ENCODE measurements at regions not wholly inside any gene's neighbourhood (a gene's known extent, or its start where the extent isn't known, plus 50 kb on each side); places are given as distances from the start of the nearest gene placed in this dataset.

DNA sequence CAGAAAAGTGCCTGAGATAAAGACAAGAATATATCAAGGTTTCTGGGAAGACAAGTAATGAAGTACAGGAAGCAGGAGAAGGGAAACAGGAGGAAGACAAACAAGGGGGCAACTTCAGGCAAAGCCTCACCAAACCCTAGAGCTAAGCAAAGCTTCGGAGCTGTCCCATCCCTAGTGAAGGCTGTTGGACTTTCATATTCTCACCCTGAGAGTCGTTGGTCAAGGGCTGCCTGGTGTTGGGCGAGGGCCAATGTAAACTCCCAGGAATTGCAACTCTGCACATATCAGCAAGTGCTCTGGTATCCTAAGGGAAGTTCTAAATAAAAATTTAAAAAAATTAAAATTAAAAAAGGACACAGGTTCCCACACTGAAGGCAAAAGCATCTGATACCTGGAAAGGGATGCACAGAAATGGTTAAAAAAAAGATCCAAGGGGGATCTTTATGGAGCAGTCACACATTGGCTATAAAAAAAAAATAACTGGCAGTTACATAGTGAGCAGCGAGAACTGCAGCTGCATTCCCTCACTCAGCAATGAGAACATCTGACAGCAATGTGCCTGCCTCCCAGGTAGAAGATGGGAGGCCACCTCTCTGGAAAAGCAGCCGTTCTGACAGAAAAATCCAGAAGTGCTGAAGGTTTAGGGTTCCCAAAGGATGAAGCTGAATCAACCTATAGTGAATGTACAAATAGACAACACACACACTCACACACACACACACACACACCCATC lies 304.7 kb downstream of the WDR11 start:
- no peak for DNase-seq
- WGBS, 5 donors, result 50 to 68% (median 63%) methylated on average over 5 of the region's 5 CpGs
- H3K4me3 ChIP-seq, result no peak overlapping the region
- H3K27ac ChIP-seq, result no peak overlapping the region
- peaks cover 0 to 10% (median 0%) of the 10 kb centered on the region in 8 donors for H3K9me3 ChIP-seq
- intact Hi-C loops (cut with DNase I; ENCODE audit: low total_unique reads), result no loop called here
- no peak for TF ChIP-seq POLR2AphosphoS5 (IDR thresholded peaks at IDR 0.05)
- TF ChIP-seq, protein P1, sequence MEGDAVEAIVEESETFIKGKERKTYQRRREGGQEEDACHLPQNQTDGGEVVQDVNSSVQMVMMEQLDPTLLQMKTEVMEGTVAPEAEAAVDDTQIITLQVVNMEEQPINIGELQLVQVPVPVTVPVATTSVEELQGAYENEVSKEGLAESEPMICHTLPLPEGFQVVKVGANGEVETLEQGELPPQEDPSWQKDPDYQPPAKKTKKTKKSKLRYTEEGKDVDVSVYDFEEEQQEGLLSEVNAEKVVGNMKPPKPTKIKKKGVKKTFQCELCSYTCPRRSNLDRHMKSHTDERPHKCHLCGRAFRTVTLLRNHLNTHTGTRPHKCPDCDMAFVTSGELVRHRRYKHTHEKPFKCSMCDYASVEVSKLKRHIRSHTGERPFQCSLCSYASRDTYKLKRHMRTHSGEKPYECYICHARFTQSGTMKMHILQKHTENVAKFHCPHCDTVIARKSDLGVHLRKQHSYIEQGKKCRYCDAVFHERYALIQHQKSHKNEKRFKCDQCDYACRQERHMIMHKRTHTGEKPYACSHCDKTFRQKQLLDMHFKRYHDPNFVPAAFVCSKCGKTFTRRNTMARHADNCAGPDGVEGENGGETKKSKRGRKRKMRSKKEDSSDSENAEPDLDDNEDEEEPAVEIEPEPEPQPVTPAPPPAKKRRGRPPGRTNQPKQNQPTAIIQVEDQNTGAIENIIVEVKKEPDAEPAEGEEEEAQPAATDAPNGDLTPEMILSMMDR (IDR thresholded peaks at IDR 0.05 in 8 of 11, conservative IDR thresholded peaks at IDR 0.05 in 3 of 11), result no peak
- no peak for TF ChIP-seq POLR2A (IDR thresholded peaks at IDR 0.05)
- H3K36me3 ChIP-seq, result no peaks in the 10 kb centered on the region
- H3K4me1 ChIP-seq, result no peaks in the 10 kb centered on the region
- peaks cover 0 to 14% (median 0%) of the 10 kb centered on the region in 7 donors for H3K27me3 ChIP-seq (replicated peaks in 1 of 7)

DNA sequence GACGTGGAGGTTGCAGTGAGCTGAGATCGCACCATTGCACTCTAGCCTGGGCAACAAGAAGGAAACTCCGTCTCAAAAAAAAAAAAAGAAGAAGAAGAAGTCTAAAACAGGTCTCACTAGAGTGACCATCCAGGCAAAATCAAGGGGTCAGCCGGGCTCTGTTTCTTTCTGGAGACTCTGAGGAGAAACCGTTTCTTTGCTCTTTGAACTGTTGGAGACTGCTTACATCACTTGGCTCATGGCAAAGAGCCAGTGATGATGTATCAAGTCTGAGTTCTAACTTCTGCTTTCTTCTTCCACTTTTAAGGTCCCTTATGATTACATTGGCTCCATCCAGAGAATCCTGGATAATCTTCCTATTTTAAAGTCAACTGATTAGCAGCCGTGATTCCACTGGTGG lies 306.8 kb downstream of the WDR11 start:
- 23 to 41% (median 31%) methylated on average over 4 to 5 of the region's 6 CpGs for WGBS, 5 donors
- intact Hi-C loops (cut with DNase I; ENCODE audit: low total_unique reads), result no loop called here
- Histone ChIP-seq H3K4me3 (no peak overlapping the region), H3K36me3 (no peaks in the 10 kb centered on the region), H3K9me3 (peaks cover 0 to 10% (median 0%) of the 10 kb centered on the region in 8 donors), H3K27ac (no peak overlapping the region), H3K27me3 (replicated peaks in 1 of 7) (peaks cover 0 to 14% (median 0%) of the 10 kb centered on the region in 7 donors), H3K4me1 (no peaks in the 10 kb centered on the region)
- DNase-seq, result no peak
- TF ChIP-seq POLR2A (IDR thresholded peaks at IDR 0.05) (no peak), POLR2AphosphoS5 (IDR thresholded peaks at IDR 0.05) (no peak)
- TF ChIP-seq, protein P1 (IDR thresholded peaks at IDR 0.05 in 8 of 11, conservative IDR thresholded peaks at IDR 0.05 in 3 of 11), result no peak

DNA sequence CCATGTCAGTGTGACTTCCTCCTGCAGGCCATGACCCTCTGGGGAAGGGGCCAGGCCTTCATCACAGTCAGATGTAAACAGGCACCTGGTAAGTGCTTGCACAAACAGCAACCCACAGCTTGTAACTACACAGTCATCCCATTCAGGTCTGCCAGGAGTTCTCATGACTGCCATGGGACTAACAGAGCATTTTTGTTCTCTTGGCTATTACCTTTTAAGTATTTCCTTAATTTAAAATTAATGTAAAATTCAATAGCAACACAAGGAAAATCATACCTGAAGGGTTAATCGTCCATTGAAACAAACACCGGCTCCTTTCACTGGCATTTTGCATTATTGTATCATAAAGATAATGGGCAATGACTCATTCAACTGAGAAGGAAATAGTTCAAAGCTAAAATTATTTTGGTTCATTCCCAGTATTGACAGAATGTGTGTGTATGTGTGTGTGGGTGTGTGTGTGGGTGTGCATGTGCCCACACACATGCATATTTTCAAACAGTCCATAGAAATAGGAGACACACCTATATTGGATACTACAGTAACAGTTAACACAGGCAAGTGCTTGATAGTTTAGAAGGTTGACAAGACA lies 307.9 kb downstream of the WDR11 start:
- H3K4me3 ChIP-seq, result no peak overlapping the region
- WGBS, 5 donors, result 71 to 89% (median 81%) methylated on average over 2 of the region's 2 CpGs

DNA sequence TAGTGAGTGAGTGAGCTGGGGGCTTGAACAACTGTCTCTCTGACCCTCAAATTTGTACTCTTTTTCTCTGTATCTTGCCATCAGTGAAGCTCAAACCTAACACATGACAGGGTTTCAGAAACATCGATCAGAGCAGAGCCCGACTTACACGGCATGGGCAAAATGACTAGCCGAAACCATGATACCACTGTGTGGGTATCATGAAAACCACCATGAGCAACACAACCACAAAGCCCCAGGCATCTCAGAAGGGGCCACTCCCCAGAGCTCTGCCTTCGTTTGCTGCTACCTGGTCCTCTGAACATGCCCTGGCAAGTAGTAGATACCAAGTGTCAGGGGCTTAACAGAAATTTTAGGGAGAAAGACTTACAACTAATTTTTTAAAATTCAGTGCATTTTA lies 308.5 kb downstream of the WDR11 start:
- intact Hi-C loops (cut with DNase I; ENCODE audit: low total_unique reads), result no loop called here
- TF ChIP-seq POLR2A (IDR thresholded peaks at IDR 0.05) (no peak), POLR2AphosphoS5 (IDR thresholded peaks at IDR 0.05) (no peak)
- TF ChIP-seq, protein P1 (IDR thresholded peaks at IDR 0.05 in 8 of 11, conservative IDR thresholded peaks at IDR 0.05 in 3 of 11), result no peak
- H3K4me3 ChIP-seq, result no peak overlapping the region
- peaks cover 0 to 9% (median 0%) of the 10 kb centered on the region in 7 donors for H3K27me3 ChIP-seq (replicated peaks in 1 of 7)
- WGBS, 5 donors, result 74 to 94% (median 85%) methylated on average over 5 of the region's 5 CpGs
- no peaks in the 10 kb centered on the region for H3K36me3 ChIP-seq
- H3K9me3 ChIP-seq, result peaks cover 0 to 21% (median 5%) of the 10 kb centered on the region in 8 donors
- no peak overlapping the region for H3K27ac ChIP-seq
- no peaks in the 10 kb centered on the region for H3K4me1 ChIP-seq
- DNase-seq, result no peak

More for the DNA sequence above, 307.9 kb downstream of the WDR11 start:
- peaks cover 0 to 16% (median 3%) of the 10 kb centered on the region in 8 donors for H3K9me3 ChIP-seq
- no peaks in the 10 kb centered on the region for H3K4me1 ChIP-seq
- no peak for DNase-seq
- H3K36me3 ChIP-seq, result no peaks in the 10 kb centered on the region
- peaks cover 0 to 12% (median 0%) of the 10 kb centered on the region in 7 donors for H3K27me3 ChIP-seq (replicated peaks in 1 of 7)
- H3K27ac ChIP-seq, result no peak overlapping the region
- intact Hi-C loops (cut with DNase I; ENCODE audit: low total_unique reads), result no loop called here
- TF ChIP-seq, protein P1 (IDR thresholded peaks at IDR 0.05 in 8 of 11, conservative IDR thresholded peaks at IDR 0.05 in 3 of 11), result no peak
- TF ChIP-seq POLR2A (IDR thresholded peaks at IDR 0.05) (no peak), POLR2AphosphoS5 (IDR thresholded peaks at IDR 0.05) (no peak)
